SK-N-SH (cell line): ENCODE measurements at regions not wholly inside any gene's neighbourhood (a gene's known extent, or its start where the extent isn't known, plus 50 kb on each side); places are given as distances from the start of the nearest gene placed in this dataset.

Experiments
- CTCF ChIP-seq: fragments of 200-600 bp; sonication (generic); IDR thresholded peaks from 2 replicates; pipeline ENCODE4 v1.6.1; 2017; ENCODE audit warnings: antibody characterized with exemption, mild to moderate bottlenecking, moderate library complexity
- EP300 ChIP-seq, 2 experiments: IDR thresholded peaks; 2 replicates each; pipeline versions ENCODE4 v1.4.0 to v1.6.1; 2012; ENCODE audit warnings: borderline replicate concordance in 1 of 2, low read depth in 1 of 2, low read length in 1 of 2
- FOXM1 ChIP-seq: IDR thresholded peaks from 2 replicates; pipeline ENCODE4 v1.4.0; 2012; ENCODE audit warnings: low read depth, mild to moderate bottlenecking
- NRF1 ChIP-seq: IDR thresholded peaks from 2 replicates; pipeline ENCODE4 v1.6.1; 2012; ENCODE audit warnings: low read depth, mild to moderate bottlenecking, low read length
- TAF1 ChIP-seq: IDR thresholded peaks from 2 replicates; pipeline ENCODE4 v1.6.1; 2012; ENCODE audit warnings: low read depth, mild to moderate bottlenecking, low read length, moderate library complexity, borderline replicate concordance
- TCF12 ChIP-seq: IDR thresholded peaks from 2 replicates; pipeline ENCODE4 v1.4.0; 2012

GRCh38 chr13:44651724-44652123 is 75.6 kb upstream of the TSC22D1 start:
- TF ChIP-seq CTCF (no peak), TCF12 (no peak), EP300 (IDR thresholded peaks at IDR 0.05; ENCODE audit: borderline replicate concordance in 1 of 2, low read depth in 1 of 2, low read length in 1 of 2) (no peak), FOXM1 (no peak), NRF1 (no peak), TAF1 (no peak)
